ENCODE measurements at regions not wholly inside any gene's neighbourhood (a gene's known extent, or its start where the extent isn't known, plus 50 kb on each side); places are given as distances from the start of the nearest gene placed in this dataset.

DNA sequence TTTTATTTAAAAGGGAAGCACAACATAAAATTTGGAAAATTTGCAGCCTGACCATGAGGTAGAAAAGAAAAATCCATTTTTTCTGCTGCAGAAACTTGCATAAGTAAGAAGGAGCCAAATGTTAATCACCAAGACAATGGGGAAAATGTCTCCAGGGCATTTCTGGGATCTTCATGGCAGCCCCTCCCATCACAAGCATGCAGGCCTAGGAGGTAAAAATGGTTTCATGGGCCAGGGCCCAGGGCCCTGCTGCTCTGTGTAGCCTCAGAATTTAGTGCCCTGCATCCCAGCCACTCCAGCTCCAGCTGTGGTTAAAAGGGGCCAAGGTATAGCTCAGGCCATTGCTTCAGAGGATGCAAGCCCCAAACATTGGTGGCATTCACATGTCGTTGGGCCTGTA is 735.6 kb downstream of the GALC start:
- TF ChIP-seq, protein P1, sequence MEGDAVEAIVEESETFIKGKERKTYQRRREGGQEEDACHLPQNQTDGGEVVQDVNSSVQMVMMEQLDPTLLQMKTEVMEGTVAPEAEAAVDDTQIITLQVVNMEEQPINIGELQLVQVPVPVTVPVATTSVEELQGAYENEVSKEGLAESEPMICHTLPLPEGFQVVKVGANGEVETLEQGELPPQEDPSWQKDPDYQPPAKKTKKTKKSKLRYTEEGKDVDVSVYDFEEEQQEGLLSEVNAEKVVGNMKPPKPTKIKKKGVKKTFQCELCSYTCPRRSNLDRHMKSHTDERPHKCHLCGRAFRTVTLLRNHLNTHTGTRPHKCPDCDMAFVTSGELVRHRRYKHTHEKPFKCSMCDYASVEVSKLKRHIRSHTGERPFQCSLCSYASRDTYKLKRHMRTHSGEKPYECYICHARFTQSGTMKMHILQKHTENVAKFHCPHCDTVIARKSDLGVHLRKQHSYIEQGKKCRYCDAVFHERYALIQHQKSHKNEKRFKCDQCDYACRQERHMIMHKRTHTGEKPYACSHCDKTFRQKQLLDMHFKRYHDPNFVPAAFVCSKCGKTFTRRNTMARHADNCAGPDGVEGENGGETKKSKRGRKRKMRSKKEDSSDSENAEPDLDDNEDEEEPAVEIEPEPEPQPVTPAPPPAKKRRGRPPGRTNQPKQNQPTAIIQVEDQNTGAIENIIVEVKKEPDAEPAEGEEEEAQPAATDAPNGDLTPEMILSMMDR (IDR thresholded peaks at IDR 0.05; ENCODE audit: poor library complexity, severe bottlenecking): no peak
- TF ChIP-seq EP300 (conservative IDR thresholded peaks at IDR 0.05; ENCODE audit: poor library complexity, severe bottlenecking): no peak
- no peak for TF ChIP-seq POLR2AphosphoS5 (IDR thresholded peaks at IDR 0.05)
- no peak for TF ChIP-seq EZH2 (IDR thresholded peaks at IDR 0.05; ENCODE audit: borderline replicate concordance, insufficient read depth, low read length, poor library complexity, severe bottlenecking)
- TF ChIP-seq TAF1 (IDR thresholded peaks at IDR 0.05; ENCODE audit: low read depth): no peak
- TF ChIP-seq MXI1 (conservative IDR thresholded peaks at IDR 0.05; ENCODE audit: poor library complexity, severe bottlenecking): no peak
- TF ChIP-seq SMC3 (conservative IDR thresholded peaks at IDR 0.05; ENCODE audit: poor library complexity): no peak
- no peak for TF ChIP-seq RAD21 (conservative IDR thresholded peaks at IDR 0.05)
